HL-60 (cell line): ENCODE measurements at regions not wholly inside any gene's neighbourhood (a gene's known extent, or its start where the extent isn't known, plus 50 kb on each side); places are given as distances from the start of the nearest gene placed in this dataset.

Source experiments
- DNase-seq, 2 experiments: peaks; one replicate each; pipeline ENCODE4 v3.0.0-alpha.2; 2010 to 2020; ENCODE audit warnings: low read depth in 1 of 2, low spot score in 1 of 2
- H3K27ac ChIP-seq: fragments of 250-450 bp; sonication (Bioruptor Pico); replicated peaks from 2 replicates; pipeline ENCODE4 v1.5.1; 2020; ENCODE audit warnings: mild to moderate bottlenecking, moderate library complexity
- H3K27me3 ChIP-seq: fragments of 250-450 bp; sonication (Bioruptor Pico); 2 replicates; pipeline ENCODE4 v1.5.1; 2021; ENCODE audit warnings: mild to moderate bottlenecking, moderate library complexity; ENCODE audit not compliant: insufficient read depth, poor library complexity, severe bottlenecking
- H3K4me3 ChIP-seq: replicated peaks from 2 replicates; pipeline ENCODE4 v1.5.1; 2011; ENCODE audit warnings: mild to moderate bottlenecking, control low read depth, low read length; ENCODE audit not compliant: insufficient read depth
- GABPA ChIP-seq: IDR thresholded peaks from 2 replicates; pipeline ENCODE4 v1.6.1; 2012; ENCODE audit warnings: low read depth
- POLR2AphosphoS5 ChIP-seq: IDR thresholded peaks from 2 replicates; pipeline ENCODE4 v1.6.1; 2012; ENCODE audit warnings: low read depth
- SPI1 ChIP-seq: IDR thresholded peaks from 2 replicates; pipeline ENCODE4 v1.6.1; 2012; ENCODE audit warnings: low read depth, mild to moderate bottlenecking, borderline replicate concordance
- TF ChIP-seq, protein P1 (sequence below): IDR thresholded peaks from 2 replicates; pipeline ENCODE4 v1.6.1; 2012; ENCODE audit warnings: low read depth; ENCODE audit not compliant: insufficient replicate concordance
- TF ChIP-seq, protein P2 (sequence below): IDR thresholded peaks from one replicate; pipeline ENCODE4 v1.5.1; 2011; ENCODE audit warnings: low read length, control low read depth, inconsistent platforms; ENCODE audit not compliant: insufficient read depth

DNA sequence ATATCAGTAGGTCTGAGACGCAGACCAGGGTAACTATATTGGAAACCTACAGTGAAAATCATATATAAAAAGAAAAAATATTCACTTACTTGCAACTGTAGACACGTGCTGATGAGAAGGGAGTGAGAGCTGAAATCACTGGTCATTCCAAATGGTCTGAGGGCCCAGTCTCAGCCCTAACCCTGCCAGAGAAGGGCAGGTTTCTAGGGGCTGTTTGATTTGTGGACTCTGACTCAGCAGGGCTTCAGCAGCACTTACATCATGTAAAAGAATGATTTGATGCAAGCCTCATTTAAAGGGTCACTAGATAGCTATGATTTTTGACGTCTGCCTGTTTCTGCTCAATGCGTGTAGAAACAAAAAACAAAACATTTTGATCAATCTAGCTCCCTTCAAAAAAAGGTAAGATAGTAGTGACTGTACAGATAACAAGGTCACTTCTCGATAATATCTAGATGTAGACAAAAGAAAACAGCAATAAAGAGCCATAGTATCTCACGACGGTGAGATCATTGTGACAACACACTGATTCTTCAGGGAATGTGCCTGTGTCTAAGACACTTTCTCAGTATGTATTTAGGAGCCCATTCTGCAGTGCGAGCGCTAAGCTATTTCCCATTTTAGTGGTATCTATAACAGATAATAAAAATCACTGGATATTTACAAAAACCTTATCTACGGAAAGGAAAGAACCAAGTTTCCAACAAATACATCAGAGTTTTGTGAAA lies 307.2 kb downstream of the HIVEP2 start:
- H3K27ac ChIP-seq = no peak overlapping the region
- TF ChIP-seq, protein P1, sequence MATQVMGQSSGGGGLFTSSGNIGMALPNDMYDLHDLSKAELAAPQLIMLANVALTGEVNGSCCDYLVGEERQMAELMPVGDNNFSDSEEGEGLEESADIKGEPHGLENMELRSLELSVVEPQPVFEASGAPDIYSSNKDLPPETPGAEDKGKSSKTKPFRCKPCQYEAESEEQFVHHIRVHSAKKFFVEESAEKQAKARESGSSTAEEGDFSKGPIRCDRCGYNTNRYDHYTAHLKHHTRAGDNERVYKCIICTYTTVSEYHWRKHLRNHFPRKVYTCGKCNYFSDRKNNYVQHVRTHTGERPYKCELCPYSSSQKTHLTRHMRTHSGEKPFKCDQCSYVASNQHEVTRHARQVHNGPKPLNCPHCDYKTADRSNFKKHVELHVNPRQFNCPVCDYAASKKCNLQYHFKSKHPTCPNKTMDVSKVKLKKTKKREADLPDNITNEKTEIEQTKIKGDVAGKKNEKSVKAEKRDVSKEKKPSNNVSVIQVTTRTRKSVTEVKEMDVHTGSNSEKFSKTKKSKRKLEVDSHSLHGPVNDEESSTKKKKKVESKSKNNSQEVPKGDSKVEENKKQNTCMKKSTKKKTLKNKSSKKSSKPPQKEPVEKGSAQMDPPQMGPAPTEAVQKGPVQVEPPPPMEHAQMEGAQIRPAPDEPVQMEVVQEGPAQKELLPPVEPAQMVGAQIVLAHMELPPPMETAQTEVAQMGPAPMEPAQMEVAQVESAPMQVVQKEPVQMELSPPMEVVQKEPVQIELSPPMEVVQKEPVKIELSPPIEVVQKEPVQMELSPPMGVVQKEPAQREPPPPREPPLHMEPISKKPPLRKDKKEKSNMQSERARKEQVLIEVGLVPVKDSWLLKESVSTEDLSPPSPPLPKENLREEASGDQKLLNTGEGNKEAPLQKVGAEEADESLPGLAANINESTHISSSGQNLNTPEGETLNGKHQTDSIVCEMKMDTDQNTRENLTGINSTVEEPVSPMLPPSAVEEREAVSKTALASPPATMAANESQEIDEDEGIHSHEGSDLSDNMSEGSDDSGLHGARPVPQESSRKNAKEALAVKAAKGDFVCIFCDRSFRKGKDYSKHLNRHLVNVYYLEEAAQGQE = no peak
- TF ChIP-seq, protein P2, sequence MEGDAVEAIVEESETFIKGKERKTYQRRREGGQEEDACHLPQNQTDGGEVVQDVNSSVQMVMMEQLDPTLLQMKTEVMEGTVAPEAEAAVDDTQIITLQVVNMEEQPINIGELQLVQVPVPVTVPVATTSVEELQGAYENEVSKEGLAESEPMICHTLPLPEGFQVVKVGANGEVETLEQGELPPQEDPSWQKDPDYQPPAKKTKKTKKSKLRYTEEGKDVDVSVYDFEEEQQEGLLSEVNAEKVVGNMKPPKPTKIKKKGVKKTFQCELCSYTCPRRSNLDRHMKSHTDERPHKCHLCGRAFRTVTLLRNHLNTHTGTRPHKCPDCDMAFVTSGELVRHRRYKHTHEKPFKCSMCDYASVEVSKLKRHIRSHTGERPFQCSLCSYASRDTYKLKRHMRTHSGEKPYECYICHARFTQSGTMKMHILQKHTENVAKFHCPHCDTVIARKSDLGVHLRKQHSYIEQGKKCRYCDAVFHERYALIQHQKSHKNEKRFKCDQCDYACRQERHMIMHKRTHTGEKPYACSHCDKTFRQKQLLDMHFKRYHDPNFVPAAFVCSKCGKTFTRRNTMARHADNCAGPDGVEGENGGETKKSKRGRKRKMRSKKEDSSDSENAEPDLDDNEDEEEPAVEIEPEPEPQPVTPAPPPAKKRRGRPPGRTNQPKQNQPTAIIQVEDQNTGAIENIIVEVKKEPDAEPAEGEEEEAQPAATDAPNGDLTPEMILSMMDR = no peak
- no peak for TF ChIP-seq POLR2AphosphoS5
- TF ChIP-seq SPI1 = no peak
- TF ChIP-seq GABPA = no peak
- DNase-seq = no peak
- H3K27me3 ChIP-seq = peaks cover 2% of the 10 kb centered on the region
- no peak overlapping the region for H3K4me3 ChIP-seq

GRCh38 chr6:142642651-142643050 lies 302.3 kb downstream of the HIVEP2 start:
- TF ChIP-seq POLR2AphosphoS5 (no peak), SPI1 (no peak), GABPA (no peak)
- TF ChIP-seq, protein P1 = no peak
- TF ChIP-seq, protein P2 = no peak
- Histone ChIP-seq H3K27ac (no peak overlapping the region), H3K4me3 (no peak overlapping the region), H3K27me3 (peaks cover 2% of the 10 kb centered on the region)
- no peak for DNase-seq

DNA sequence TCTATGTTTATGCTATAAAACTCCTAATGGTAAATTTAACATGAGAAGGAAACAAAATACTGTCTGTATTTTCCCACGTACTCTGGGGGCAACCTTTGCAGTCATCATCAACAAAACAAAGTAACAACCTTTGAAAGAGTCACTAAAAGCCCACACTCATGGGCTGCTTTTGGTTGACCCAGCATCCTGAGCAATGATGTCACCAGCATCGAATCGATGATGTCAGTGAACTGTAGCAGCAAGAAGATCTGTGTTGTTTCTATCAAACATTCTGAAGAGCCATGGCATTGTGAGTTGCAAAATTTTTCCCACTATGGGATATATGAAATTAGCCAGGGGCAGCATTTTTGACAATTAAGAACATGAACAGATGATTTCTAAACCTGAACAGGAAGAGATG lies 300.1 kb downstream of the HIVEP2 start:
- Histone ChIP-seq H3K27me3 (peaks cover under 1% of the 10 kb centered on the region), H3K27ac (no peak overlapping the region), H3K4me3 (no peak overlapping the region)
- DNase-seq = no peak
- no peak for TF ChIP-seq POLR2AphosphoS5
- TF ChIP-seq, protein P2 = no peak
- no peak for TF ChIP-seq SPI1
- no peak for TF ChIP-seq GABPA
- TF ChIP-seq, protein P1 = no peak
